GM06990 (cell line): ENCODE measurements at regions not wholly inside any gene's neighbourhood (a gene's known extent, or its start where the extent isn't known, plus 50 kb on each side); places are given as distances from the start of the nearest gene placed in this dataset.

Experiments
- DNase-seq: peaks from one replicate; pipeline ENCODE4 v3.0.0-alpha.2; 2011; ENCODE audit not compliant: insufficient read length; ENCODE audit errors: extremely low read depth
- H3K27me3 ChIP-seq: replicated peaks from 2 replicates; pipeline ENCODE4 v1.6.0; 2011; ENCODE audit warnings: low read length; ENCODE audit not compliant: control insufficient read depth, insufficient read depth
- H3K36me3 ChIP-seq: 2 replicates; pipeline ENCODE4 v1.5.1; 2011; ENCODE audit warnings: low read length; ENCODE audit not compliant: control insufficient read depth, insufficient read depth
- H3K4me3 ChIP-seq: replicated peaks from 2 replicates; pipeline ENCODE4 v1.5.1; 2011; ENCODE audit warnings: low read depth, mild to moderate bottlenecking, control low read depth, low read length
- CTCF ChIP-seq: IDR thresholded peaks from 2 replicates; pipeline ENCODE4 v1.5.1; 2011; ENCODE audit warnings: low read length, control low read depth, mild to moderate bottlenecking, inconsistent platforms; ENCODE audit not compliant: insufficient read depth, poor library complexity, severe bottlenecking

- Histone ChIP-seq H3K36me3 (no peaks in the 10 kb centered on the region), H3K4me3 (no peak overlapping the region), H3K27me3 (no peaks in the 10 kb centered on the region)
- no peak for TF ChIP-seq CTCF
- DNase-seq = no peak
Observed at GRCh38 chr19:28485292-28485691, 727.7 kb downstream of the UQCRFS1 start.

GRCh38 chr19:28483197-28483596, 729.8 kb downstream of the UQCRFS1 start:
- no peak overlapping the region for H3K4me3 ChIP-seq
- H3K27me3 ChIP-seq = no peaks in the 10 kb centered on the region
- no peaks in the 10 kb centered on the region for H3K36me3 ChIP-seq
- DNase-seq = no peak
- TF ChIP-seq CTCF = no peak

- no peak overlapping the region for H3K4me3 ChIP-seq
- H3K36me3 ChIP-seq = no peaks in the 10 kb centered on the region
- TF ChIP-seq CTCF = no peak
- no peaks in the 10 kb centered on the region for H3K27me3 ChIP-seq
- DNase-seq = no peak
Observed at GRCh38 chr19:28482221-28482620, 730.7 kb downstream of the UQCRFS1 start.

GRCh38 chr19:28481674-28482073, 731.3 kb downstream of the UQCRFS1 start:
- H3K27me3 ChIP-seq = no peaks in the 10 kb centered on the region
- H3K36me3 ChIP-seq = no peaks in the 10 kb centered on the region
- DNase-seq = no peak
- no peak for TF ChIP-seq CTCF
- no peak overlapping the region for H3K4me3 ChIP-seq

- Histone ChIP-seq H3K36me3 (no peaks in the 10 kb centered on the region), H3K27me3 (no peaks in the 10 kb centered on the region), H3K4me3 (no peak overlapping the region)
- no peak for TF ChIP-seq CTCF
- no peak for DNase-seq
Observed at GRCh38 chr19:28475525-28475924, 737.4 kb downstream of the UQCRFS1 start.

- no peak overlapping the region for H3K4me3 ChIP-seq
- TF ChIP-seq CTCF = no peak
- no peak for DNase-seq
- no peaks in the 10 kb centered on the region for H3K27me3 ChIP-seq
- no peaks in the 10 kb centered on the region for H3K36me3 ChIP-seq
Observed at GRCh38 chr19:28472843-28473242, 740.1 kb downstream of the UQCRFS1 start.
